Right cardiac atrium (tissue), 5 donors: ENCODE measurements at regions not wholly inside any gene's neighbourhood (a gene's known extent, or its start where the extent isn't known, plus 50 kb on each side); places are given as distances from the start of the nearest gene placed in this dataset.
A peak's percentile ranks its signal among the peaks of the same experiment; 100 is the strongest.

Experiments used
- ATAC-seq, 2 donors: fragments of 200-7000 bp; cut with Tn5 transposase; one replicate each; pipeline versions ENCODE4 v1.8.0 to v1.9.1; 2020; ENCODE audit warnings: moderate library complexity in 2 of 2, mild to moderate bottlenecking in 1 of 2
- DNase-seq, 3 donors: peaks; one replicate each; pipeline ENCODE4 v3.0.0-alpha.2; 2020
- H3K27ac ChIP-seq: one replicate; pipeline ENCODE4 v1.5.1; 2013; ENCODE audit warnings: mild to moderate bottlenecking, low read length, control low read depth, moderate library complexity
- H3K27me3 ChIP-seq: one replicate; pipeline ENCODE4 v1.6.1; 2013; ENCODE audit not compliant: control insufficient read depth, insufficient read depth
- H3K4me1 ChIP-seq: one replicate; pipeline ENCODE4 v1.6.1; 2013; ENCODE audit warnings: low read length; ENCODE audit not compliant: control insufficient read depth, insufficient read depth
- H3K4me3 ChIP-seq: one replicate; pipeline ENCODE4 v1.5.1; 2013; ENCODE audit warnings: low read length, control low read depth
- H3K9me3 ChIP-seq: one replicate; pipeline ENCODE4 v1.6.1; 2013; ENCODE audit warnings: low read length; ENCODE audit not compliant: control insufficient read depth
- WGBS: extraction: QIAGEN DNeasy Blood & Tissue Kit; methylation state at CpG from one replicate; pipeline ENCODE4 v1.1.7; 2013; 5-methylcytosine and 5-hydroxymethylcytosine counted together
- intact Hi-C, 4 donors: fragments of 100-400 bp; cut with DNase I; formaldehyde crosslinking; loops; one replicate each; pipeline versions ENCODE4 v1.11.0 to v1.14.0; 2022 to 2023
- donor health status: healthy with polysubstance abuse.
- donor health status: DM: no; HTN: yes; CAD: no.
- donor health status: DM: no; HTN: no; CAD: no.
- donor health status: DM: no; HTN: yes; CAD: no; lungs with severe emphysema.
- donor health status: DM: yes; HTN: yes; CAD: no.

- WGBS, result 30% methylated on average over 12 of the region's 12 CpGs
- intact Hi-C loops, result no loop called here
- Histone ChIP-seq H3K4me1 (no peaks in the 10 kb centered on the region), H3K9me3 (no peaks in the 10 kb centered on the region), H3K27ac (no peak overlapping the region), H3K4me3 (no peak overlapping the region), H3K27me3 (no peaks in the 10 kb centered on the region)
- DNase-seq (no peak), ATAC-seq (no peak)
Measured at GRCh38 chr15:92304223-92304975, 89.3 kb upstream of the ST8SIA2 start.

GRCh38 chr15:92305343-92305742 is 88.3 kb upstream of the ST8SIA2 start:
- WGBS, result 67% methylated on average over 2 of the region's 2 CpGs
- Histone ChIP-seq H3K27ac (no peak overlapping the region), H3K4me1 (no peaks in the 10 kb centered on the region), H3K9me3 (no peaks in the 10 kb centered on the region), H3K4me3 (no peak overlapping the region), H3K27me3 (no peaks in the 10 kb centered on the region)
- DNase-seq (no peak), ATAC-seq (no peak)
- intact Hi-C loops, result no loop called here

- WGBS, result 10% methylated on average over 4 of the region's 4 CpGs
- no peaks in the 10 kb centered on the region for H3K9me3 ChIP-seq
Measured at GRCh38 chr15:92306663-92307062, 87.0 kb upstream of the ST8SIA2 start.

GRCh38 chr15:92315144-92315543 is 78.5 kb upstream of the ST8SIA2 start:
- no peaks in the 10 kb centered on the region for H3K4me1 ChIP-seq
- no peak overlapping the region for H3K27ac ChIP-seq
- intact Hi-C loops, result no loop called here
- H3K27me3 ChIP-seq, result no peaks in the 10 kb centered on the region
- no peak for DNase-seq
- no peak for ATAC-seq
- H3K9me3 ChIP-seq, result peaks cover 2% of the 10 kb centered on the region
- WGBS, result 36% methylated on average over 4 of the region's 4 CpGs
- no peak overlapping the region for H3K4me3 ChIP-seq

More at GRCh38 chr15:92306663-92307062, 87.0 kb upstream of the ST8SIA2 start:
- H3K4me3 ChIP-seq, result no peak overlapping the region
- H3K27ac ChIP-seq, result no peak overlapping the region
- no peaks in the 10 kb centered on the region for H3K4me1 ChIP-seq
- DNase-seq (no peak), ATAC-seq (no peak)
- H3K27me3 ChIP-seq, result no peaks in the 10 kb centered on the region
- intact Hi-C loops, result no loop called here

GRCh38 chr15:92315595-92316211 is 78.0 kb upstream of the ST8SIA2 start:
- no peak for DNase-seq
- Histone ChIP-seq H3K9me3 (peaks cover 2% of the 10 kb centered on the region), H3K27me3 (no peaks in the 10 kb centered on the region), H3K4me3 (no peak overlapping the region), H3K4me1 (no peaks in the 10 kb centered on the region), H3K27ac (no peak overlapping the region)
- no peak for ATAC-seq
- 25% methylated on average over 2 of the region's 2 CpGs for WGBS
- intact Hi-C loops, result no loop called here

- H3K27me3 ChIP-seq, result no peaks in the 10 kb centered on the region
- intact Hi-C loops, result no loop called here
- peaks cover 2% of the 10 kb centered on the region for H3K9me3 ChIP-seq
- WGBS, result 60% methylated on average over 14 of the region's 14 CpGs
- no peak overlapping the region for H3K4me3 ChIP-seq
- no peak for ATAC-seq
- H3K27ac ChIP-seq, result no peak overlapping the region
- DNase-seq, result no peak
- no peaks in the 10 kb centered on the region for H3K4me1 ChIP-seq
Measured at GRCh38 chr15:92316586-92317295, 76.9 kb upstream of the ST8SIA2 start.

- 79% methylated on average over 6 of the region's 6 CpGs for WGBS
- intact Hi-C loops, result no loop called here
- DNase-seq, result no peak
- Histone ChIP-seq H3K4me3 (no peak overlapping the region), H3K9me3 (no peaks in the 10 kb centered on the region), H3K4me1 (no peaks in the 10 kb centered on the region), H3K27me3 (no peaks in the 10 kb centered on the region), H3K27ac (no peak overlapping the region)
- ATAC-seq, result no peak
Measured at GRCh38 chr15:92320012-92320699, 73.5 kb upstream of the ST8SIA2 start.

GRCh38 chr15:92322566-92323355 is 70.9 kb upstream of the ST8SIA2 start:
- ATAC-seq (peak; percentile 53 to 62), DNase-seq (peak in 1 of 3 donors; percentile 49)
- Histone ChIP-seq H3K9me3 (no peaks in the 10 kb centered on the region), H3K27ac (no peak overlapping the region), H3K27me3 (no peaks in the 10 kb centered on the region), H3K4me3 (no peak overlapping the region), H3K4me1 (no peaks in the 10 kb centered on the region)
- intact Hi-C loops, result no loop called here
- WGBS, result 56% methylated on average over 13 of the region's 13 CpGs

- ATAC-seq, result no peak
- no peaks in the 10 kb centered on the region for H3K9me3 ChIP-seq
- H3K27ac ChIP-seq, result no peak overlapping the region
- no peak for DNase-seq
- H3K4me3 ChIP-seq, result no peak overlapping the region
- intact Hi-C loops, result no loop called here
- H3K27me3 ChIP-seq, result no peaks in the 10 kb centered on the region
- 68% methylated on average over 3 of the region's 3 CpGs for WGBS
- H3K4me1 ChIP-seq, result no peaks in the 10 kb centered on the region
Measured at GRCh38 chr15:92323525-92323924, 70.2 kb upstream of the ST8SIA2 start.

- no peak overlapping the region for H3K27ac ChIP-seq
- no peaks in the 10 kb centered on the region for H3K4me1 ChIP-seq
- H3K9me3 ChIP-seq, result no peaks in the 10 kb centered on the region
- 56% methylated on average over 8 of the region's 8 CpGs for WGBS
- DNase-seq, result peak in 1 of 3 donors; percentile 56
- no peak overlapping the region for H3K4me3 ChIP-seq
- no peaks in the 10 kb centered on the region for H3K27me3 ChIP-seq
- intact Hi-C loops, result no loop called here
- peak; percentile 12 to 57 for ATAC-seq
Measured at GRCh38 chr15:92324101-92324963, 69.3 kb upstream of the ST8SIA2 start.
